ENCODE measurements at regions not wholly inside any gene's neighbourhood (a gene's known extent, or its start where the extent isn't known, plus 50 kb on each side); places are given as distances from the start of the nearest gene placed in this dataset.
"Not testable (repeated sequence)": the region's sequence is repeated elsewhere in the genome, so short reads cannot be mapped to it uniquely, and the experiment has no call there.

GRCh38 chr16:15266941-15267340 is 111.2 kb downstream of the NPIPA5 start:
- not testable (repeated sequence) for TF ChIP-seq EZH2 (IDR thresholded peaks at IDR 0.05; ENCODE audit: insufficient read depth, poor library complexity, severe bottlenecking); EZH2phosphoT487 (IDR thresholded peaks at IDR 0.05; ENCODE audit: insufficient read depth, low read depth)

Measured in GM23248 (cell line).